GM21529 (cell line): ENCODE measurements at regions not wholly inside any gene's neighbourhood (a gene's known extent, or its start where the extent isn't known, plus 50 kb on each side); places are given as distances from the start of the nearest gene placed in this dataset.
A peak's percentile ranks its signal among the peaks of the same experiment; 100 is the strongest.
"Not testable (repeated sequence)": the region's sequence is repeated elsewhere in the genome, so short reads cannot be mapped to it uniquely, and the experiment has no call there.

Experiments used
- ATAC-seq: cut with Tn5 transposase; IDR thresholded peaks from one replicate; pipeline ENCODE4 v1.9.1; 2021; ENCODE audit not compliant: unreplicated experiment

- ATAC-seq, result no peak
Observed at GRCh38 chr5:1638658-1639400, 115.1 kb upstream of the LPCAT1 start.

- no peak for ATAC-seq
Observed at GRCh38 chr5:1637639-1638481, 114.1 kb upstream of the LPCAT1 start.

- ATAC-seq, result no peak
Observed at GRCh38 chr5:1636981-1637638, 113.3 kb upstream of the LPCAT1 start.

GRCh38 chr5:1636208-1636770 is 112.5 kb upstream of the LPCAT1 start:
- ATAC-seq, result not testable (repeated sequence)

GRCh38 chr5:1635477-1635876 is 111.7 kb upstream of the LPCAT1 start:
- ATAC-seq, result not testable (repeated sequence)

- no peak for ATAC-seq
Observed at GRCh38 chr5:1634337-1634661, 110.5 kb upstream of the LPCAT1 start.

GRCh38 chr5:1633605-1634336 is 110.0 kb upstream of the LPCAT1 start:
- peak; percentile 96 for ATAC-seq

- ATAC-seq, result not testable (repeated sequence)
Observed at GRCh38 chr5:1631004-1631403, 107.2 kb upstream of the LPCAT1 start.

GRCh38 chr5:1626397-1626796 is 102.6 kb upstream of the LPCAT1 start:
- not testable (repeated sequence) for ATAC-seq

GRCh38 chr5:1619531-1619930 is 95.8 kb upstream of the LPCAT1 start:
- not testable (repeated sequence) for ATAC-seq

GRCh38 chr5:1618296-1618865 is 94.6 kb upstream of the LPCAT1 start:
- ATAC-seq, result not testable (repeated sequence)

- ATAC-seq, result not testable (repeated sequence)
Observed at GRCh38 chr5:1617236-1617755, 93.5 kb upstream of the LPCAT1 start.

GRCh38 chr5:1613515-1613914 is 89.8 kb upstream of the LPCAT1 start:
- not testable (repeated sequence) for ATAC-seq

GRCh38 chr5:1610526-1610925 is 86.8 kb upstream of the LPCAT1 start:
- ATAC-seq, result not testable (repeated sequence)

GRCh38 chr5:1609111-1609510 is 85.4 kb upstream of the LPCAT1 start:
- ATAC-seq, result not testable (repeated sequence)

- not testable (repeated sequence) for ATAC-seq
Observed at GRCh38 chr5:1608336-1608735, 84.6 kb upstream of the LPCAT1 start.

- ATAC-seq, result not testable (repeated sequence)
Observed at GRCh38 chr5:1606951-1607350, 83.2 kb upstream of the LPCAT1 start.

- not testable (repeated sequence) for ATAC-seq
Observed at GRCh38 chr5:1603916-1604315, 80.2 kb upstream of the LPCAT1 start.

GRCh38 chr5:1601565-1601964 is 77.8 kb upstream of the LPCAT1 start:
- ATAC-seq, result not testable (repeated sequence)
